Fibroblast of pulmonary artery (primary cell): ENCODE measurements at regions not wholly inside any gene's neighbourhood (a gene's known extent, or its start where the extent isn't known, plus 50 kb on each side); places are given as distances from the start of the nearest gene placed in this dataset.

Experiments used
- DNase-seq: peaks from one replicate; pipeline ENCODE4 v3.0.0-alpha.2; 2010; ENCODE audit warnings: low read depth
- H3K4me3 ChIP-seq: replicated peaks from 2 replicates; pipeline ENCODE4 v1.5.1; 2011; ENCODE audit warnings: low read depth, mild to moderate bottlenecking, control low read depth, low read length, moderate library complexity
- CTCF ChIP-seq: IDR thresholded peaks from 2 replicates; pipeline ENCODE4 v1.5.1; 2011; ENCODE audit warnings: mild to moderate bottlenecking, control low read depth, low read length, inconsistent platforms; ENCODE audit errors: missing control alignments

- no peak overlapping the region for H3K4me3 ChIP-seq
- TF ChIP-seq CTCF, result no peak
- DNase-seq, result no peak
Observed at GRCh38 chr3:94291686-94292085, 228.8 kb downstream of the NSUN3 start.

- DNase-seq, result no peak
- no peak overlapping the region for H3K4me3 ChIP-seq
- TF ChIP-seq CTCF, result no peak
Observed at GRCh38 chr3:94292151-94292550, 229.3 kb downstream of the NSUN3 start.

GRCh38 chr3:94293793-94294195 lies 230.9 kb downstream of the NSUN3 start:
- no peak overlapping the region for H3K4me3 ChIP-seq
- no peak for TF ChIP-seq CTCF
- no peak for DNase-seq

GRCh38 chr3:94294806-94295205 lies 231.9 kb downstream of the NSUN3 start:
- no peak for TF ChIP-seq CTCF
- no peak for DNase-seq

GRCh38 chr3:94299716-94300115 lies 236.9 kb downstream of the NSUN3 start:
- no peak for TF ChIP-seq CTCF
- no peak for DNase-seq
- H3K4me3 ChIP-seq, result no peak overlapping the region

More at GRCh38 chr3:94294806-94295205, 231.9 kb downstream of the NSUN3 start:
- H3K4me3 ChIP-seq, result no peak overlapping the region

GRCh38 chr3:94301366-94301765 lies 238.5 kb downstream of the NSUN3 start:
- no peak for DNase-seq
- H3K4me3 ChIP-seq, result no peak overlapping the region
- no peak for TF ChIP-seq CTCF

GRCh38 chr3:94303266-94303665 lies 240.4 kb downstream of the NSUN3 start:
- H3K4me3 ChIP-seq, result no peak overlapping the region
- DNase-seq, result no peak
- no peak for TF ChIP-seq CTCF
